ENCODE measurements at regions not wholly inside any gene's neighbourhood (a gene's known extent, or its start where the extent isn't known, plus 50 kb on each side); places are given as distances from the start of the nearest gene placed in this dataset.
"Not testable (repeated sequence)": the region's sequence is repeated elsewhere in the genome, so short reads cannot be mapped to it uniquely, and the experiment has no call there.

GRCh38 chr1:99444211-99444927, 180.1 kb downstream of the PLPPR4 start:
- DNase-seq (ENCODE audit: low read depth in 2 of 2): not testable (repeated sequence)

DNA sequence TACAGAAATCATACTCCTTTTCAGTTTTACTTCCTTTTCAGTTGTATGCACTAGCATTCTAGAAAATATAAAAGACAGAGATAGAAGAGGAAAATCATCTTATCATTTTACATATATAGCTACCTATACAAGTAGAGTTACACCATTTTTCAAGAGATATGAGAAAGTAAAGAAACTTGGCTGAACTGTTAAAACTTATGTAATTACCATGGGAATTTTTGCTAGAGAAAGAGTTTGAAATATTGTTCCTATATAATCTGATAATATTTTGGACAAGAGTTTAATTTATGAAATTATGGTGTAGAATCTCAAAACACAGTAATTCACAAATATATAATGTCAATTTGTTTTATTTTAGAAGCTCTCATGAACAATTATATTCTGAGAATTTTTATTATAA, 180.8 kb downstream of the PLPPR4 start:
- no peak for DNase-seq (ENCODE audit: low read depth in 2 of 2)

DNA sequence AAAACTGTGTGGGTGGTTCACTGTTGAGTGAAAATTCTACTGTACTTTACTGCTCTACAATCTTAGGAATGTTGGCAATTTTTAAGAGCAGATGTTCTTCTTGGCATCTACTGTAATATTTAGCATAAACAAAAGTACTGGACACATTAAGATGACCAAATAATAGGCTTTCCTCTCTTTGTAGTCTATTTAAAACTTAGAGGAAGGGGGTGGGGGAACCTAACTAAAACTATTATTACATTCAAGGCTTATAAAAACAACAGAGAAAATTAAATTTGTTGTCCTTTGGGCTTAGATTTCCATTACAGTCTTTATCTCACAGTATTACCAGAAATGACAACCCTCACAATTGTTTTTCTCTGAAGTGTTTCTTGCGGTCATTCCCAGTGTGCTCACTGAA, 181.2 kb downstream of the PLPPR4 start:
- no peak for DNase-seq (ENCODE audit: low read depth in 2 of 2)

GRCh38 chr1:99447721-99448120, 183.4 kb downstream of the PLPPR4 start:
- no peak for DNase-seq (ENCODE audit: low read depth in 2 of 2)

DNA sequence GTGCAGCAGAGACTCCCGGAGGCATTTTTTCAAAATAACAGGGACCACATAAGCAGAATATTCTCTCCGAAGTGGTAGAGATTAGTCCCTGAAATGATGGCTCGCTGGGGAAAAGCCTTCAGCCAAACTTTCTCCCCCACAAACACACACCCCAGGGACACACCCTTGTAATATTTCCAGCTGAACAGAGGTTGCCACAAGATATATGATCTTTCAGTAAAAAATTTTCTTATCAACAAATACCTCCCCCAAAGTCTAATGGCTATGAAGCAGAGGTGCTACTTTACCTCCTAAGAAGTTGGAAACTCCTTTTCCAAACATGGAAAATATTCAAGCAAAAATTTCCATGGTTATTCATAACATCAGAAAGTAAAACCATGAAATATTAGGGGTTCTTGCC, 190.2 kb upstream of the PALMD start:
- no peak for DNase-seq (ENCODE audit: low read depth in 2 of 2)

- DNase-seq (ENCODE audit: low read depth in 2 of 2): no peak
Observed at GRCh38 chr1:99456536-99456935, 189.4 kb upstream of the PALMD start.

- no peak for DNase-seq (ENCODE audit: low read depth in 2 of 2)
Observed at GRCh38 chr1:99457381-99458165, 188.3 kb upstream of the PALMD start.

DNA sequence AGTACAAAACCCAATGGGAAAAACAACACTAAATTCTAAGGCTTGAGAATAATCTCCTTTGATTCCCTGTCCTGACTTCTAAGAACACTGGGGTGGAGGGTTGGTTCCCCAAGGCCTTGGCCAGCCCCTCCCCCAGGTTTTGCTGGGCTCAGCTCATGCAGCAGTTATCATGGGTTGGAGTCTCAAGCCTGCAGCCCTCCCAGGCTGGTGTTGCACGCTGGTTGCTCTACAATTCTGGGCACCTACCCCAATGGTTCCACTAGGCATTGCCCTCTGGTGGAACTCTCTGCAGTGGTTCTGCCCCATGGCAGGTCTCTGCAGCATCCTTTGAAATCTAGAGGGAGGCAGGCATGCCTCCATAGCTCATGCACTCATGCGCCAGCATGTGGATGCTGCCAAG, 184.4 kb upstream of the PALMD start:
- no peak for DNase-seq (ENCODE audit: low read depth in 2 of 2)

DNA sequence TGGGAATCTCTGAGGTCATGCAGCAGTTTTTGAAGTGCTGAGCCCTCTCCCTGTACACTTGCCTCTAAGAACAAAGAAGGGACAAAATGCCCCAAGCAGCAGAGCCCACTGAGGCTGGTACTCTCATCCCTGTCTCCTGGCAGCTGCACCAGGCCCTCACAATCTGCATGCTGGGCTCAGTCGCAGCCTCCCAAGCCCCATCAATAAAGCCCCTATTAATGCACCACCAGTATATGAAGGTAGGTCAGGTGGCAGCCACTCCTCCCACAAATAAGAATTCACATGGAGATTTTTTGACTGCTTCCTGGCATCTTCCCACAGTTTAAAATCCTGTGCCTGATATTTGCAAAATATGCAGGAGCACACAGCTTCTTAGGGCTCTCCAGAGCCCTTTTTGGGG, 181.2 kb upstream of the PALMD start:
- DNase-seq (ENCODE audit: low read depth in 2 of 2): no peak

DNA sequence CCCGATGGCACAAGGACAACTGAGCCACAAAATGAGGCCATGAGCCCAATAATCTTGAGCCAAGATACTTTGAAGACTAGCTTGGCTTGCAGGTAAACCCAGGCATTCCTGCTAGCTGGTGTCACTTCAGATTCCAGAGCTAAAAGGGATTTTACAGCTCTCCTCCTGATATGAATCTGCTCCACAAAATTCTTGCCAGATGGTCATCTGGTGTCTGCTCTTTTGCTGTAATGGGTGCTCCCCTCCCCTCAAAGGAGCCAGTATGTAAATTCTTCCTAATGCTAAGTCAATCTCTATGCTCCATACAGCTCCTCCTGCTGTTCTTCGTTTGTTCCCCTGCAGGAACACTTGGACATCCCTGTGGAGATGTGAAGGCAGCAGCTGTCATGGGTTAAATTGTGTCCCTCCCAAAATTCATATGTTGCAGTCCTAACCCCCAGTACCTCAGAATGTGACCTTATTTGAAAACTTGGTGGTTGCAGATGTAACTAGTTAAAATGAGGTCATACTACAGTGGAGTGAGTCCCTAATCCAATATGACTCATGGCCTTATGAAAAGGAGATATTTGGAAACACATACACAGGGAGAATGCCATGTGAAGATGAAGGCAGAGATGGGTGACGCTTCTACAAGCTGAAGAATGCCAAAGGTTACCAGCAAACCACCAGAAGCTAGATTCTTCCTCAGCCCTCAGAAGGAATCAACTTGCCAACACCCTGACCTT, 180.6 kb upstream of the PALMD start:
- DNase-seq (ENCODE audit: low read depth in 2 of 2): no peak

- DNase-seq (ENCODE audit: low read depth in 2 of 2): no peak
Observed at GRCh38 chr1:99467645-99468044, 178.3 kb upstream of the PALMD start.

- no peak for DNase-seq (ENCODE audit: low read depth in 2 of 2)
Observed at GRCh38 chr1:99469550-99469971, 176.4 kb upstream of the PALMD start.

GRCh38 chr1:99472893-99473292, 173.0 kb upstream of the PALMD start:
- DNase-seq (ENCODE audit: low read depth in 2 of 2): no peak

DNA sequence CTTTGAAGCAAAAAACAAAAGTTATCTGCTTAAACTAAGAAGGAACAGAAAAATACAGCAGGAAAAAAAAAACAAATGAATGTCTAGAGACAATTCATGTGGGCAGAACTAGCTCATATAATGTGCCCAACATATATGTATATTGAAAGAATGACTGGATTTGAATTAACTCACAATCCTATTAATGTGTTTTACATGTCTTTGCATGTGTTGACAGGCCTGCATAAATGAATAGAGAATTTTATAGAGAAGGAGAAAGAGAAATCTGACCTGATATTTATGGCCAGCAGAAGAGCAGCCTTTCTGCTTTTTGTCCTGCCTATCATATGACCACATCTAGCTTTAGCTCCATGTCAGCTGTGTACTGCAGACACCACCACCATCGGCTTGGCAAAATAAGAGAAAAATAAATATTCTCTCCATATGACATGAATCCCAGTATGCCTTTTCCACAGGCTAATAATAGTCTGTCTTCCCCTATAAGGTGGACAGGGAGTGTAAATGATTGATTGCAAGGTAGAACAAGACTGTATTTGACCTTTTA, 171.5 kb upstream of the PALMD start:
- DNase-seq (ENCODE audit: low read depth in 2 of 2): no peak

DNA sequence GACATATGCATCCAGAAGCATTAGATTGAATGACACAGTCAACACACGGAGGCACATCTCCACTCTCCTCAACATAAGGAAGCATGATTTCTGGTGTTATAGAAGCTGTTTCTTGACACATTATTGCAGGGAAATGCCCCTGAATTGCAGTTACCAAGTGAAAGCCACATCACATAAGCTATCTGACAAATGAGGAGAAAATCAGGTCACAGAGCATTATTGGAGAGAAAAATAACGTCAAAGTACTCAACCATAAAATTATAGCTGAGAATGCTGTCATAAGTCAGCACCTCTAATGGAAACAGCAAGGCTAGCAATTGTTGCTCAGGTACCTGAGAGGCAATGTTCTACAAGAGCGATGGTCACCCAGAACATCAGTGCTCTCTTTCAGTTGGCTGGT, 169.9 kb upstream of the PALMD start:
- DNase-seq (ENCODE audit: low read depth in 2 of 2): no peak

DNA sequence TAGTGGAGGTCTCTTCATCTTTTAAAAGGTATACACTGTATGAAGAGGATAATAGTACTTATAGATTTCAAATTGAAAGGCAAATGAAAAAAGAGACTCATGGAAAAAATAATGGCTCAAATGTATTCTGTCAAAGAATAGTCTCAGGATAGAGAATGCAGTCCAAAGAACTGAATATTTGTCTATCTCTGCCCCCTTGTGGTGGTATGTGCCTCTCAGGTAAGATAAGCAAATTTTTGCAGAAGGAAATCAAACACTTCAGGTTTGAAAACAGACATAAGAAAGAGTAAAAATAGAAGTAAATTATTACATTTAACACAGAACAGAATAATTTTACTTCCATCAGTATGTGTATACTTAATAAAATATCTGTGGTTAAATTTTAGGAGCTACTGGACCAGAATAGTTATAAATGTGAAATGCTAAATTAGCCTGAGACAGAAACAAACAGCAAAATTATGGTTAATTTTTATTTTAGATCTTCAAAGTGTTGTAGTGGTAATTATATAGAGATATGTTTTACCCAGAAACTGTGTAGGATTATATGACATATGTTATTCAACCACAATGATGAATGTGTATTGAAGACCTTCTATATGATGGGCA, 164.4 kb upstream of the PALMD start:
- DNase-seq (ENCODE audit: low read depth in 2 of 2): peak in 1 of 2 donors; percentile 21

DNA sequence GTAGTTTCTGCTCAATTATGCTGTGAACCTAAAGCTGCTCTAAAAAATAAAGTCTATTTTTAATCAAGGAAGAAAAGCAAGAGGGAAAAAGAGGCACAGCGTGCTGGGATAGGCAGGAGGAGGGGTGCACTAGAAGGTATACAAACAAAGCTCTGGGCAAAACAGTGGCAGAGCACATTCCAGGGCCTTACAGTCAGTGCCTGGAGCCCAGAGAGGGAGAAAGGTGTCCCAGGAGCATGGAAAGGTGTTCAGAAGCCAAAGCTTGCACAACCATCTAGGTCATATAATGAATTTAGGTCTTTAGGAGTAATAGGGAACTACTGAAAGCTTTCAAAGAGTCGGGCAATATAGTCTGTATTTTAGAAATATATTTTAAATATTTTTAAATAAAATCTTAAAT, 163.6 kb upstream of the PALMD start:
- DNase-seq (ENCODE audit: low read depth in 2 of 2): no peak

GRCh38 chr1:99482750-99483149, 163.2 kb upstream of the PALMD start:
- no peak for DNase-seq (ENCODE audit: low read depth in 2 of 2)

GRCh38 chr1:99490031-99490430, 155.9 kb upstream of the PALMD start:
- DNase-seq (ENCODE audit: low read depth in 2 of 2): no peak

DNA sequence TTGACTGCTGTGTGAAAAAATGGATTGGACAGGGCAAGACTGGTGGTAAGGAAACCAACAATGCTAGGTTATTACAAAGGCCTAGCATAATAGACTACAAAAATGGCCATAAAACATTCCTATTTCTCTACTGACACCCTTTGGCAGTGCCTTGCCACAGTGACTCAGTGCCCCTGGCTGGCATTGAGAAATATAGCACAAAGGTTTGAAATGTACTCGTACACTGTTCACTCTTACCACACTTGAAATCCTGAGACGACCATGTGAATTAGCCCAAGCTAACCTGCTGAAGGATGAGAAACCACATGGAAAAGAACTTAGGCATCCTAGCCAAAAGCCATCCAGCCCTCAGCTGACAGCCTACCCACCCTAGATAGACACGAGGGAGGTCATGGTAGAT, 149.8 kb upstream of the PALMD start:
- no peak for DNase-seq (ENCODE audit: low read depth in 2 of 2)

DNA sequence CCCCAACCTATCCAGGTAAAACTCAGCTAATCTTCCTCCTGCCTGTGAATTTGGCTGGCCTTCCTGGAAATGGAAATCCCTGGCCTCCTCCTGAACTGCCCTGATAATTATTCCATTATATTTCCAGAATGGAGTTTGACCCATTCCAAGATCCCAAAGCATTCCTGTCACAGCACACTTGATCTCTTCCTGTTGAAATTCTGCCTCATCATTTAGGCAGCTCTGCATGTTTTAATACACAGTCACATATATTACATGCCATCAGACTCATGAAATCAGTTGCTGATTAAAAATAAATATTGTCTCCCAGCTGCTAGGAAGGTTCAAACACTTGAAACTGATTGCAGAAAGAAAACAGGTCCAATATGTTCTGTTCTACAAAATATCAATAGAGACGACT, 148.2 kb upstream of the PALMD start:
- no peak for DNase-seq (ENCODE audit: low read depth in 2 of 2)

DNA sequence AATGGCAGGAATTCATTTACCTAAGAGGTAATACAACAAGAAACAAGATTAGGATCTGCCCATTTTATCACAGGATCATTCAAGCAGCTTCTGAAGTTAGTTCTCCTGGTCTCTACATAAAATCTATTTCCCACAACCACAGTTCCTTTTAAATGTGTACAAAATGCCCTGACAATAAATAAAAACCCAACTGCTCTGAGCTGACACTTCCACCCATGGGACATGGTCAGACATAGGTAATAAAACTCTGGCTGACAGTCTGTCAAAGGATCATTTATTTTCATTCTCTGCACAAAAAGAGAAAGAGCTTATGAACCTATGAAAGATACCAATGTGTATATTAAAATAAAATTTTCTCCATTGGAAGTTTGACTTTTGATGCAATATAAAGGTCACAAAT, 145.4 kb upstream of the PALMD start:
- no peak for DNase-seq (ENCODE audit: low read depth in 2 of 2)
